ENCODE measurements at regions not wholly inside any gene's neighbourhood (a gene's known extent, or its start where the extent isn't known, plus 50 kb on each side); places are given as distances from the start of the nearest gene placed in this dataset.
A peak's percentile ranks its signal among the peaks of the same experiment; 100 is the strongest.

- TF ChIP-seq CEBPB (IDR thresholded peaks at IDR 0.05; ENCODE audit: borderline replicate concordance in 1 of 2, low read depth in 2 of 2, low read length in 2 of 2) (peak; percentile 7 to 45; a peak in 1 of 4 replicates), FOXK2 (IDR thresholded peaks at IDR 0.05) (no peak), SMARCA5 (IDR thresholded peaks at IDR 0.05) (peak; percentile 31; the same call in 1 of the 2 replicates), EP300 (IDR thresholded peaks at IDR 0.05; ENCODE audit: borderline replicate concordance in 1 of 2, control insufficient read depth in 1 of 2, low read depth in 2 of 2, low read length in 2 of 2) (peak; percentile 33 to 50; a peak in 2 of 4 replicates), TAF1 (IDR thresholded peaks at IDR 0.05; ENCODE audit: borderline replicate concordance, low read depth, low read length) (no peak; the same call in 1 of the 2 replicates), ZNF207 (IDR thresholded peaks at IDR 0.05; ENCODE audit: borderline replicate concordance) (no peak), BRCA1 (IDR thresholded peaks at IDR 0.05; ENCODE audit: low read depth, low read length) (no peak), IKZF1 (conservative IDR thresholded peaks at IDR 0.05) (peak; percentile 58; the same call in 1 of the 2 replicates), MEF2A (IDR thresholded peaks at IDR 0.05; ENCODE audit: insufficient read depth, low read depth, low read length) (peak; percentile 59; the same call in 1 of the 2 replicates), NR2F1 (conservative IDR thresholded peaks at IDR 0.05) (peak; percentile 81), GABPA (IDR thresholded peaks at IDR 0.05; ENCODE audit: low read depth) (no peak), NFIC (IDR thresholded peaks at IDR 0.05; ENCODE audit: low read depth, low read length) (peak; percentile 79; the same call in 1 of the 2 replicates), RCOR1 (conservative IDR thresholded peaks at IDR 0.05; ENCODE audit: low read depth, low read length) (no peak), MTA3 (IDR thresholded peaks at IDR 0.05; ENCODE audit: borderline replicate concordance, low read length) (no peak), CBFB (IDR thresholded peaks at IDR 0.05; ENCODE audit: low read depth) (no peak), TCF7 (IDR thresholded peaks at IDR 0.05; ENCODE audit: borderline replicate concordance) (no peak), ASH2L (IDR thresholded peaks at IDR 0.05; ENCODE audit: borderline replicate concordance, low read depth) (0 out of 2 replicates have a peak, but pooled peaks have one; percentile 32), POLR2A (IDR thresholded peaks at IDR 0.05; ENCODE audit: low read depth, low read length) (no peak)
- TF ChIP-seq, protein P1, sequence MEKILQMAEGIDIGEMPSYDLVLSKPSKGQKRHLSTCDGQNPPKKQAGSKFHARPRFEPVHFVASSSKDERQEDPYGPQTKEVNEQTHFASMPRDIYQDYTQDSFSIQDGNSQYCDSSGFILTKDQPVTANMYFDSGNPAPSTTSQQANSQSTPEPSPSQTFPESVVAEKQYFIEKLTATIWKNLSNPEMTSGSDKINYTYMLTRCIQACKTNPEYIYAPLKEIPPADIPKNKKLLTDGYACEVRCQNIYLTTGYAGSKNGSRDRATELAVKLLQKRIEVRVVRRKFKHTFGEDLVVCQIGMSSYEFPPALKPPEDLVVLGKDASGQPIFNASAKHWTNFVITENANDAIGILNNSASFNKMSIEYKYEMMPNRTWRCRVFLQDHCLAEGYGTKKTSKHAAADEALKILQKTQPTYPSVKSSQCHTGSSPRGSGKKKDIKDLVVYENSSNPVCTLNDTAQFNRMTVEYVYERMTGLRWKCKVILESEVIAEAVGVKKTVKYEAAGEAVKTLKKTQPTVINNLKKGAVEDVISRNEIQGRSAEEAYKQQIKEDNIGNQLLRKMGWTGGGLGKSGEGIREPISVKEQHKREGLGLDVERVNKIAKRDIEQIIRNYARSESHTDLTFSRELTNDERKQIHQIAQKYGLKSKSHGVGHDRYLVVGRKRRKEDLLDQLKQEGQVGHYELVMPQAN (conservative IDR thresholded peaks at IDR 0.05), result no peak
Measured at GRCh38 chr21:14686466-14687267, 140.6 kb upstream of the SAMSN1 start (continued).
